GM03348 (cell line): ENCODE measurements at regions not wholly inside any gene's neighbourhood (a gene's known extent, or its start where the extent isn't known, plus 50 kb on each side); places are given as distances from the start of the nearest gene placed in this dataset.
"Not testable (repeated sequence)": the region's sequence is repeated elsewhere in the genome, so short reads cannot be mapped to it uniquely, and the experiment has no call there.

ENCODE experiments used
- DNase-seq: peaks from one replicate; pipeline ENCODE4 v3.0.0; 2012; ENCODE audit warnings: low spot score

GRCh38 chr10:9921544-9921943 is 1096.1 kb upstream of the CELF2 start:
- no peak for DNase-seq

DNA sequence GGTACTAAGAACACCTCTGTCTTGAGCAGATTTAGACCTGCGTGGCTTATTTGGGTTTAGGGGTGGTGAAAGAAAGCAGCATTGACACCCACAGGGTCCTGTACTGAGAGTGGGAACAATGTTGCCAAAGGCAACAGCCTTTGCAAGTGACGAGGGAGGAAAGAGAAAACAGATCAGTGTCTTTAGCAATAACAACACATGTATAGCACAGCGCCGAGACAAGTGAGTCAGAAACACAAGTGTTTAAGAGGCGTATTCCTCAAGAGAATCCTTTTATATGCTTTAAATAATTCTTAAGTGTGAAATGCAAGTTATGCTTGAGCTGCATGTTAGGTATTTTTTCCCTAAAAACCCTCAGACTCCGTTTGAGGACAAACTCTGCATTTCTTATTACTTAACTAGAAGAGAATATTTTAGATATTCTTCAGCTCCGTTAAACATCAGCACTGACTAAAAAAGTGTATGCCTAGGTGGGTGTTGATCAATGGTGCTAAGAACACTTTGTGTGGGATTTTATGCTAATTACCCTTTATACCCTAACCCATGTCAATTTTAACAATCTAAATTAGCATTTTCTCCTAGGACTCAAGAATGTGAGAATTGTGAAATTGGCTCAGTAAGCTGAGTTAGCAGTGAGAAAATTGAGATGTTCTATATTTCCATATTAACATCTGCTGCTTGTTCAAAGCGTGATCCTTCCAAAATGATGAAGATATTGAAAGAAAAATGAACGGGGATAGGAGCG is 1095.4 kb upstream of the CELF2 start:
- no peak for DNase-seq

DNA sequence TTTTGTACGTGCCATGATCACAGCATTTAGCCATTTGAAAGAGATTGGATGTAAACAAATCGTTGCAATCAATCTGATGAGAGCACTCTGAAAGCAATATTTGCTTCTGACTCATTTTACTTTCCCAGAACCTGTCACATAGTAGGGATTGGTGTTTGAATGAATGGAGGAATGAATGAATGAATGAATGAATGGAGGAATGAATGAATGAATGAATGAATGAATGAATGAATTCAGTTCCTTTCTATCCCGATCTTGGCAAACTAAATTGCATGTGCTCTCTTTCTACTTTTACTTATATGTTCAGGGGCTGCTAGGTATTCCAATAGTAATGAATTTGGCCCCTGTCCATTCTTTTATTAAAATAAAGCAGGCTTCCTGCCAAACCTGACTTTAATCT is 1091.7 kb upstream of the CELF2 start:
- no peak for DNase-seq

GRCh38 chr10:9926881-9927280 is 1090.8 kb upstream of the CELF2 start:
- no peak for DNase-seq

GRCh38 chr10:9939716-9940115 is 1078.0 kb upstream of the CELF2 start:
- no peak for DNase-seq

DNA sequence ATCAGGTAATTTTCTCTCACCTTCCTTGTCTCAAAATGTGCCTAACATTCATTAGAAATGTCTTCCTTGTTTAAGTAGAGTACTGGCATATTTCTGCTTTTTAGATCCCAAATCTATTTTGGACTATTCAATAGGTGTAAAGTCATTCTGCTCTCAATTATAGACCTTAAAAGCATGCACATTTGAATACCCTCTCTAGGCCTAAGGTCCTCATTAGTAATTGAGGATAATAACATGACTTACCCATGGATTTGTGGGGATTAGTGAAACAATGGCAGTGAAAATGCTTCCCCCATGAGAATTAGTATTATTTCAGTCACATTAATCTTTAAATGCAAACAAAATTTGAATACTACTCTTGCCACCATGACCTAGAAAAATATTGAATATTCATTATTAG is 1073.0 kb upstream of the CELF2 start:
- DNase-seq = no peak

DNA sequence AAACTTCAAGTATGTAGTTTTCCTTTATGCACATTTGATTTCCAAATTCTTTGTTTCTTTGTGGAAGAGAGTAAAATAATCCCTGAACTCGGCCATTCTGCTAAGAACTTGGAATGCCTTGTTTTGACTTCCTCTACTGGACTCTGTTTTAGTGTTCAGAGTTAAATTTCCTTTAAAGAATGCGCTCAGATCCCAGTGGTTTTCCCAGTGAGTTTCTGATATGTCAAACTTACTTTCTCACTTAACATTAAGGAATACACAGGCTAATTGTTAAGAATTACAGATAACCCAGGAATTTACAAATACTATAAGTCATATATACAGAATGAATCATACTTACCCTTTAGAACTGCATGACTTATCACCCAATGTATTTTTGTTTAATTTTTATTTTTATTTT is 1067.6 kb upstream of the CELF2 start:
- DNase-seq = no peak

DNA sequence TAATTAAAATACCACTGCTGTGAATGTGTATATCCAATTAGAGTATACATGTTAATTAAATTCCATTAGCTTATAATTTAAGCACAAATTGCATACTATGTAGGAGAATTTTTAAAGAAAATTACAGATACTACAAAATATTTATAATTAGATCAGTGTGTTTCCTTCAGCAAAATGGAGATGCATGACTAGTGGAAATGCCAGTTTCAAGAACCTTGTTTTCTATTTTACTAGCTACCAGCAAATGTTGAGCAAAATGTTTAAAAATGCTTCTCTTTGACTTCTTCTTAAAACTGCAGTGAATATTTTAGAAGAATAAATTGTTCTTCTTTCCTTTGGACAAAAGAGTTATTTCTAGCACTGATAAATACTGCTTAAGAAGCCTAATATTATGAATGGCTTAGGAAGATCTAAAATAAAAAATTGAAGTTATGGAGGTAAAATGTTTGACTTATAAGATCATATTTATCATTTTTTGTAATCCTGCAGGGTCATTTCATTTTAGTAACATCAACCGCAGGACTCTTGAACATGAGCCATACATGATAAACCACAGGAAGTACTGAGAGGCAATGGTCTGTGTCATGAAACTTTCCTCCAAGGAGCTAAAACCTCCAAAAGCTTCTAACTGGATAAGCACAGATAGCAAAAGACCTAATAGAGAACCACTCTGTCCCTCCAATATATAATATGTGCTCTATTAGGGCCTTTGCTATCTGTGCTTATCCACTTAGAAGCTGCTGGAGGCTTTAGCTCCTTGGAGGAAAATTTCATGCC is 1066.0 kb upstream of the CELF2 start:
- DNase-seq = peak; percentile 33

DNA sequence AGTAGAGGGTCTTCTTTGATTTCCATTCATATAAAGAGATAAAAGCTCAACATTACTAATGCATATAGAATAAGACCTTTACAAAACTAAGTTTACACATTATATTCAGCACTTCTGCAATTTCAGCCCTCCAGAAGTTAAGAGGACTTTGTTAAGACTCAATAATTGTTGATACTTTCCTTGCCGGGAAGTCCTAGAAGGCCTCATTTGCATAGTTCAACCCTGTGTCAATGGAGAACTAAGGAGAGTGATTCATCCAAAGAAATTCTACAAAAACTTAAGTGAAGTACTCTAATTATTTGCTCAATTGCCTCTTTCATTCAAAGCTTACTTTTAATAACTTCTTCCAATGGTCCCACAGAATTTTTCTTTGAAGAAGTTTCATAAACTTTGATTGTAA is 1060.3 kb upstream of the CELF2 start:
- peak; percentile 60 for DNase-seq

- not testable (repeated sequence) for DNase-seq
Measured at GRCh38 chr10:9957876-9958275, 1059.8 kb upstream of the CELF2 start.

DNA sequence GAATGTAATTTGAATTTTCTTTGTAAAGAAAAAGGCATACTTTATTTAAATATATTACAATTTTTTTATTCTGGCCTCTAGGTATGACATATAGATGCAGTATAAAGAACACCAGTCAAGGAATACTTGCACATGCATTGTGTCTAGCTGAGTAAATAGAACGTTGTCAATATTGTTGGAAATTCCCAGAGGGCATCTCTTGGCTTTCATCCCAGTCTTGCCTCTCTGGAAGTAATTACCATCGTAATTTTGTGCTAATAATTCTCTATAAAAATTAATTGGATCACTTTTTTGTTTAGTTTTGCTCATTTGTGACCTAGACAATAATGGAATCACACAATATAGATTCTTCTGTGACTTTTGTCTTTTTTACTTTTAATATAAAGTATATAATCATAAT is 1052.3 kb upstream of the CELF2 start:
- no peak for DNase-seq

GRCh38 chr10:9986786-9987185 is 1030.9 kb upstream of the CELF2 start:
- DNase-seq = no peak

DNA sequence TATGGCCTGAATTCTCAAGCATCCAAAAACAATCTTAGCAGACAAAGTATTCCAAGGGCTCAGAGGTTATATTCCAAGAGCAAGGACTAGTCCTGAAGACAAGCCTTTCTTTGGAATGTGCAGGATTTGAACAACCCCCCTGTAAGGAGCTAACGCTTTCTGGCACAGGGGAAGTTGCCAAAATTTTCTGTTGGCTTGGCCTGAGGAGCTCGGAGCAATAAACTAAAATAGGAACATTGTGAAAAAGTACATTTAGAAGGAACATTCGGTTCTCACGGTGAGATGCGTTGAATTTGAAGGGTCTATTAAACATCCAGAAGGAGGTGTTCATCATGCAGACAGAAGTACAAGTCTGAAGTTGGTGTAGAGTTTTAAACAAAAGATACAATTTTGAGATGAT is 1030.5 kb upstream of the CELF2 start:
- no peak for DNase-seq

- DNase-seq = no peak
Measured at GRCh38 chr10:9992661-9993060, 1025.0 kb upstream of the CELF2 start.

- DNase-seq = no peak
Measured at GRCh38 chr10:9994131-9994530, 1023.5 kb upstream of the CELF2 start.

DNA sequence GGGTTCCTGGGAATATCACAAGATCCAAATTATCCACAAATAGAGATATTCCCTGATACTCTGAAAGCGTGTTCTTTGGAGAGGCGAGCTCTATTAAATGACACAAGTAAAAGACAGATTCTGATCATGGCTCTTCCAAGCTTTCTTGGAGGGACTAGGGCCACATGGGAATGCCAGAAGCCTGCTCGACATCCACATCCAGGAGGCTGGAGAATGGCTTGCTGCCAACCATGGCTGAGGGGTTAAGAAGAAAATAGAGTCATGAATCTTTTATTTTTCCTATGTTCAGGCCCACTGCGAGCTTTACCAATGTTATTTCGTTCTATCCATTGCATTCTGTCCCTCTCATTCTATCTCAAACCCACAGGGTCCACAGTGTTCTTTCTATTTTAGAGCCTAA is 1018.0 kb upstream of the CELF2 start:
- no peak for DNase-seq

DNA sequence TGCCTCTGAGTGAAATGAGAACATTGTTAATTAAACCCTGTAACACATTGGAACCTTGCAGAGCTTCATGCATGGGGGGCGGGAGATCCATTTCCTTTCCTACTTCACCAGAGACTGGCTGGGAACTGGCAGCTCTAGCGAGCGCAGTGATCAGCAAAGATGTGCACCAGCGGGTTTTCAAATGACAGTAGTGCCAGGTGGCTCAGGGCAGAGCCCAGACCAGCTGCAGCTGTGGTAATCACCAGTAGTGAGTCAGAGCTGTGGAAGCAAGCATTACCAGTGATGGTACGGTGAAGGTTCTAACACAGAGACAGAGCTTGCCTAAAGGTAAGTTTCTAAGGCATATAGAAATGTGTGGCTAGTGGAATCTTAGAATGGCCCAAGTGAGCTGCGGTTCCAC is 1009.7 kb upstream of the CELF2 start:
- DNase-seq = no peak

- DNase-seq = no peak
Measured at GRCh38 chr10:10010397-10010796, 1007.3 kb upstream of the CELF2 start.

- no peak for DNase-seq
Measured at GRCh38 chr10:10014846-10015245, 1002.8 kb upstream of the CELF2 start.

- no peak for DNase-seq
Measured at GRCh38 chr10:10017716-10018115, 1000.0 kb upstream of the CELF2 start.

DNA sequence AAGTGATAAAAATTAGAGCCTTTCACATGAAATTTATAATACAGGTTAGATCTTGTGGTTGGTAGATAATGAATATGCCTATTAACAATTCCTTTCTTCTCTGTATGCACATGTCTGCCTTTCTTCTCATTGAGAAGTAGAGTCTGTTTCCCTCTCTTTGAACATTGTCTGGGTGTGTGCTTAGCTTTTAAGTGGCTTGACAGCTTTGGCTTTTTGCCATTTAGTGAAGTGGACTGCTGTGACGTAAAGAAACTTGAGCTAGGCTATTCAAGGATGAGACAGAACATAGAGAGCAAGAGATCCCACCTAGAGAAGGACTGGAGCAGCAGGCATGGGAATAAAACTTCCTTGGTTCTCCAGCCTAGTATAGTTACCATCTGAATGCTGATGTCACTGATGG is 996.7 kb upstream of the CELF2 start:
- no peak for DNase-seq

GRCh38 chr10:10032991-10033390 is 984.7 kb upstream of the CELF2 start:
- no peak for DNase-seq

DNA sequence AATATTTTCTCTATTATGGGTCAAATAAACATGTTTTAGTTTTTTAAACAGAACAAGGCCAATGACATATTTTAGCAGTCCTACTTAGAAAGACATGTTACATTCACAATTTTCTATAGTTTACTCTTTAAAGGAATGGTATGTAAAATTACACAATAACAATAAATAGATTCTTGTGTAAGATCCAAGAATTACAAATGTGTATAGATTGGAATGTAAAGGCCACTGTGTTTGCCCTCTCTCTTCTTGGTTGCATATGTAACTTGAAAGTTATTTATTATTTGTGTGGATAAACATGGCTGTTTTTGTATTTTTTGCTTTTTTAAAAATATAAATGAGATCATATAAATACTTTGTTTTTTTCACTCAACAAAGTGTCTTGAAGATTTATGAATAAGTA is 979.3 kb upstream of the CELF2 start:
- DNase-seq = no peak

DNA sequence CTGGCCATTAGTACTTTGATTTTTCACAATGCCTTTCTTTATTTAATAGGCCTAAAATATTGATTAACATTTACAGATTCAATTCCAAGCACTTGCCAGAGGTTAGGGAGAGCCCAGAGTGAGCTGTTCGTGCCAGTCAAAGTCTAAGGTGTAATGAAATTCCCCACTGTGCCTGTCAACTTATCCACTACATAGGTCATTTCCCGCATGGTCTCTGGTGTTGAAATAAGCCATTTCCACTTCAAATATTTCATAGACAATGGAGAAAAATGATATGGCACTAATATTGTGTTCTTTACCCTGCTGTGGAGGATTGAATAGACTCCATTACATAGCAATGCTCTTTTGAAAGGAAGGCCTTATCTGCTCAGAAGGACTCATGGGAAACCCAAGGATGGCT is 978.1 kb upstream of the CELF2 start:
- no peak for DNase-seq
